CD4-positive, alpha-beta T cell treated with Interleukin-21 for 1 hour (primary cell): ENCODE measurements at regions not wholly inside any gene's neighbourhood (a gene's known extent, or its start where the extent isn't known, plus 50 kb on each side); places are given as distances from the start of the nearest gene placed in this dataset.
"Not testable (repeated sequence)": the region's sequence is repeated elsewhere in the genome, so short reads cannot be mapped to it uniquely, and the experiment has no call there.

Experiments used
- DNase-seq: peaks from one replicate; pipeline ENCODE4 v3.0.0-alpha.2; 2020

GRCh38 chr6:145087034-145087433 is 648.3 kb downstream of the EPM2A start:
- DNase-seq = no peak

- DNase-seq = no peak
Observed at GRCh38 chr6:145090801-145091585, 644.3 kb downstream of the EPM2A start.

DNA sequence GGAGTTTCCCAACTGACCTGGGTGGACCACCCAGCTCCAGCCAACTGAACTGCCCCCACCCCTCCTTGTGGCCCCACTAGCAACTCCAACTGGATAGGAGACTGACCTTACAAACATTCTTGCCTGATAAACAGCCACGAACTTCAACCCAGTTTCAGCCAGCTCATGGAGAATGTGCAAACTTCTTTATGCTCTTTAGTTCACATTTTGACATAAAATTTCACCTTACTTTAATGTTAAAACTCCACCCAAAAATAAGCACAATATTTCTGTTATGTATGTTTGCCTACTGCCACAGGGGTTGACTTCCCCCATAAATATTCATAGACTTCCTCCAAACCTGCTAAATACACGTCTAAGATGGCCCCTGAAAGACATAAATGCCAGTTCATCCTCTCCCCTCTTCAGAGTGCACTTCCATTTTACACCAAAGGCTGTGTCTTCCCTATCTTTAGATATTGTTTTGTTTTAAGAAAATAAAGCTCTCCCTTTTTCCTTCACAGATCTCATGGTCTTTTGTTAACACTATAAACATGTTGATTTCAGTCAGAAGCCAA is 643.7 kb downstream of the EPM2A start:
- DNase-seq = no peak

DNA sequence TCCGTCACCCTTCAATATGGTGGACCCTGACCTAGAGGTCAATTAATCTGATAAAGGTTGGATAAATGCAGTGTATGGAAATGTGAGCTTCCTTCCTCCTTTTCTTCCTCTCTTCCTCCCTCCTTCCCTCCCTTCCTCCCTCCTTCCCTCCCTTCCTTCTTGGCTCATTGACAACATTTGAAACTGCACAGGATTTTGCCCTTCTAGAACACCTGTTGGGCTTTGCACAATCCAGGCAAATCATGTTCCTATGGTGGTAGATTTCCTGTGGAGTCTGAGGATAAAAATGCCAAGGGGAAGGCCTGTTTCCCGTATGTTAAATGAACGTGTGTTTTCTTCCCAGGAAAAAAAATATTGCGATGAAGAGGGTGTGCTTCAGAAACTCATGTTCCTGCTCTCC is 642.8 kb downstream of the EPM2A start:
- DNase-seq = no peak

DNA sequence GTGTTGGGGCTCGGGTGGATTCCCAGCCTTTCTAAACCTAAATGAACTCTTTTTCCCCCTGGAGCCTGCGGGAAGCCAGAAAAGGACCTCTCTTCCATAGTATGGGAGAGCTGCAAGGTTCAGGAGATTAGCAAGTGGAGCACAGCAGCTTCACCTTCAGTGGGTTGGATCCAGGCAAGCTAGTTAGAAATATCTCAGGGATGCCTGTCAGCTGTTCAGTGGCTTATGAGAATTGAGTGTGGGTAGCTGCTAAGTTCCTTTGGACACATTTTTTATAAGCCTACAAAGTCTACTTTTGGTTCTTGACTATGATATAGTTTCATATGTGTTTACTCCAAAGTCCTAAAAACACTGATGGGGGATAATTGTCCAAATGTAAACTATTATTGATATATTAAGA is 642.1 kb downstream of the EPM2A start:
- no peak for DNase-seq

- no peak for DNase-seq
Observed at GRCh38 chr6:145096846-145097245, 638.5 kb downstream of the EPM2A start.

DNA sequence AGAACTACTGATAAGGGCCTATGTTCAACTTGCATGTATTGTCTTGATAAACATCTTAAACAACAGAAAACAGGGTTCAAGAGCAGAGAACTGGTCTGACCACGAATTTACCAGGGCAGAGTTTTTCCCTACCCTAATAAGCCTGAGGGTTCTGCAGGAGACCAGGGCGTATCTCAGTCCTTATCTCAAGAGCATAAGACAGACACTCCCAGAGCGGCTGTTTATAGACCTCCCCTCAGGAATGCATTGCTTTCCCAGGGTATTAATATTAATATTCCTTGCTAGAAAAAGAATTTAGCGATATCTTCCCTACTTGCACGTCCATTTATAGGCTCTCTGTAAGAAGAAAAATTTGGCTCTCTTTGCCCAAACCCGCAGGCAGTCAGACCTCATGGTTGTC is 637.2 kb downstream of the EPM2A start:
- not testable (repeated sequence) for DNase-seq

DNA sequence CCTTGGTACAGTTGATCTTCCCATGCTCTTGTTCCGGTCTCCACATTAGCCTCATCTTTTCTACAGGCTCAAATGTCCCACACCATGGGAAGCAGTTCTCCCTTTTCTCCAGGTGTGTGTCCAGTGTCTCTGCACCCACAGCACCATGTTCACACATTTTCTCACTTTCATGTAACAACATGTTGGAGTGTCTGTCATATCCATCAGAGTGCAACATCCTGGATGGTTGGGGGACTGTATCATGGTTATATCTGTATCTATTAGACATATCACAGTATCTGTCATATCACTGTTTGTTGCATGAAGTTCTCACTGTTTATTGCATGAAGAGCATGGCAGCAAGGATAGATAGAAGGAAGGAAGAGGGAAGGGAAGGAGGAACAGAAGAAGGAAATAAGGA is 635.6 kb downstream of the EPM2A start:
- DNase-seq = no peak

GRCh38 chr6:145110109-145110508 is 625.2 kb downstream of the EPM2A start:
- no peak for DNase-seq

DNA sequence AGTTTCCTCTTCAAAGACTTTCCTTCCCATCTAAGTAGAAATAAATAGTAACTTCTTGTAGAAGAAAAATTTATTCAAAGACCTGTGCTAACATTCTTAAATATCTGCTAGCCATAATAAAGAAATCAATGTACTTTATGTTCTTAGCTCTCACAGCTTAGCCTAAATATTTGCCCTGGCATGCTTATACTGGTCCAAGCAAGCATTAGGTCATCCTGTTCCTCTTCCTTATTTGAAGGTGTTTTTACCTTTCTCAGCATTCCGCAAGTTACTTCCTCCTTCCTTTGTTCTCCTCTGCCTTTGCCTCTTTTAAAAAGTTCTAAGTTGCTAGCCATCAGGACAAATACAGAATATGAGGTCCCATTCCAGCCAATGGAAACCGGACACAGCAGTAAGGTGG is 623.9 kb downstream of the EPM2A start:
- not testable (repeated sequence) for DNase-seq

- no peak for DNase-seq
Observed at GRCh38 chr6:145112711-145113148, 622.6 kb downstream of the EPM2A start.

- no peak for DNase-seq
Observed at GRCh38 chr6:145115638-145116037, 619.7 kb downstream of the EPM2A start.

DNA sequence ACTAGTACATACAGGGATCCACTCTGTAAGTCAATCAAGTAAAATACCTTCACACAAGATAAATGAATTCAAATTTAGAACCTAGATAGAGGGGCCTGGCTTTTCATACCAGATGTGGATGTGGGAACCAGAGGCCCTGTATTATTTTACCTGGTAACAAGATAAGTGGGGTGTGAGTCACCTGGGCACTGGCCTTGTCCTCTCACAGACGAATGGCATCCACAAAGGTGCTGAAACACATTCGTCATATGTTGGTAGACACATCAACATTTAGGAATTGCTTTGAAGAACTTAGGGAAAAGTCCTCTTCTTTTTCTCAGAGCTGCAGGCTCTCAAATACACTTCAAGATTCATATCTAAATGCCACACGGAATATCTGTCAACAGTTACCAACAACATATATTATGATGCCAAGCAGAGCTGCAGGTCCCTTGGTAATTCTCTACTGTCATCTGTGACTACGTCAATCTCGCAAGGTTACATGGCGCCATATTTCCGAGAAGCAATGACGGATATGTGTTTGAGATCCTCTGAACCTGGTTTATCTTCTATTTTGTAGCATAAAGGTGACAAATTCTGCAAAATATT is 618.6 kb downstream of the EPM2A start:
- DNase-seq = no peak

- DNase-seq = no peak
Observed at GRCh38 chr6:145118224-145118623, 617.1 kb downstream of the EPM2A start.

DNA sequence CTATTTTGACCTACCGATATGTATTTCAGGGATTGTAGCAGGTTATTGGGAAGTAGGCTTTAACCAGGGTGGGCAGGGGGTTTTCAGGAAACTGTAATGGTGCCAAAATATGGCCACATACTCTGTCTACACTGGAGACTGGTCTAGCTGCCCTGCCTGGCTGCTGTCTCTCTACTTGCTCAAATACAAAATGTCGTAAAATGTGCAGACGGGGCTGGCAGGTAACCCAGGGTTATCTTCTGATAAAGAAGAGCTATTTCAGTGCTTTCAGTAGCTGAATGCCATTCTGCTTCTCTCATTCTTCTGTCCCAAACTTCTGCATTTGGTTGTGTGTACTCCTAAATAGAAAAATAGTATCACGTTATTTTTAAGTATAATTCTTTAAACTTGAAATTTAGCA is 616.2 kb downstream of the EPM2A start:
- DNase-seq = no peak

DNA sequence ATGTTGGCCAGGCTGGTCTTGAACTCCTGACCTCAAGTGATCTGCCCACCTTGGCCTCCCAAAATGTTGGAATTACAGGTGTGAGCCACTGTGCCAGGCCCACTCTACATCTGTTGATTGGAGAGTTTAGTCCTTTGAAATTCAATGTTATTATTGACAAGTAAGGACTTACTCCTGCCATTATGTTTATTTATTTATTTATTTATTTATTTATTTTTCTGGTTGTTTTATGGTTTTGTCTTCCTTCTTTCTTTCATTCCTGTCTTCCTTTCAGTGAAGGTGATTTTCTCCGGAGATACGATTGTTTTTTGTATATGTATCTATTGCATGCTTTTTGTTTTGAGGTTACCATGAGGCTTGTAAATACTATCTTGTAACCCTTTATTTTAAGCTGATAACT is 602.6 kb downstream of the EPM2A start:
- no peak for DNase-seq

DNA sequence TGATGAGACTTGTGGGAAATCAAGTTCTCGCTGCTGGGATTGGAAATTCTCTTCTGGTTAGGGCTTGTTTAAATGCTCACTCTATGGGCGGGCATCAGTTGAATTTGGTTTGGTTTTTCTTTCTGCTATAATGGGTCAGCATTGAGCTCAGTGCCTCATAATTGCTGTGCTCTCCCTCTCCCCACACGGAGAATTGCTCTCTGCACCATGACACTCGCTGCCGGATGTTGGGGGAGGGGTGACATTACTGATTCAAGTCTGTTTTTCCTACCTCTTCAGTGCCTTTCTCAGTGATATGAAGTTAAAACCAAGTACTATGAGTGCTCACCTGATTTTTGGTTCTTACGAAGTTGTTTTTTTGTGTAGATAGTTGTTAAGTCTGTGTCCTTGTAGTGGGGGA is 599.6 kb downstream of the EPM2A start:
- no peak for DNase-seq

DNA sequence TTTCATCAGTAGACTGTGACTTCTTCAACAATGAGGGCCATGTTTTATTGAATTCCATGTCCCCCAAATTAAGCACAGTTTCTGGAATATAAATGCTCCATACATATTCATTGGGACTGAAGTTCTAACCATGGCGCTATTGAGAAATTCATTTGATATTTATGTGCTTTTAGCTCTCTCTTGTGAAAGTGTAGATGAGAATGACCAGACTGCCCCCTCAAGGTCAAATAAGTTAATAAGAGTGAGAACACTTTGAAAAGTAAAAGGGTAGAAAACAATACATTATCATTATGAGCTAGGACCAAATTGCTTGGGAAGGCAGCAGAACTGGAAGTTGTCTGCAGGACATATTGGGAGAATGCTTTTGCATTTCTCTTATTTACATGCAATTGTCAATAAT is 597.9 kb downstream of the EPM2A start:
- no peak for DNase-seq

DNA sequence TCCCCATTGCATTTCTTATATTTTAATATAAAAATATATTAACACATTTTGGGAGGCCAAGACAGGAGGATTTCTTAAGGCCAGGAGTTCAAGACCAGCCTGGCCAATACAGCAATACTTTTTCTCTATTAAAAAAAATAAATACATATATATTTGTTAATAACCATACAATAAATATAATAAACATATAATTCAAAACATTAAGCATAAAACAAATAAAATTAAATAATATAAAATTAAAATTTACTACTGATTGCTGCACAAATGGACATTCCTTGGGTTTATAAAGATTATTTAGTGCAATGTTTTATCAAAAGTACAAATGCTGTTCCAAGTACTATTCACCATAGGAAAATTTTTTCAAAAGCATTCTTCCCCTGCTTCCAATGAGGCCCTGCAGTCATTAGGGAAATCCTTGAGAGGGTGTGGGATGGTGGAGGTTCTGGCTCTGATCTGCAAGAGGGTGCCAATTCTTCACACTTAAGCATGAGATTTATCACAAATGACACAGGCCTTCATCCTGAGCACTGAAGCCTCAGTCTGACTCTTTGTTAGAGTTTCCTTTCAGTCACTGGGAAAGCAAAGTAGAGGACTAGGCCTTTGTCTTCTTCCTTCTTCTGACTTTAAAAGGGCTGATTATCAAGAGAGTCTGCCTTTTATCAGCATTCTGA is 596.7 kb downstream of the EPM2A start:
- no peak for DNase-seq

- no peak for DNase-seq
Observed at GRCh38 chr6:145139140-145139850, 596.0 kb downstream of the EPM2A start.

GRCh38 chr6:145139895-145140294 is 595.4 kb downstream of the EPM2A start:
- no peak for DNase-seq

GRCh38 chr6:145141572-145141971 is 593.7 kb downstream of the EPM2A start:
- no peak for DNase-seq

- no peak for DNase-seq
Observed at GRCh38 chr6:145142958-145143357, 592.4 kb downstream of the EPM2A start.
